Mesothelial cell of epicardium (in vitro differentiated cells): ENCODE measurements at regions not wholly inside any gene's neighbourhood (a gene's known extent, or its start where the extent isn't known, plus 50 kb on each side); places are given as distances from the start of the nearest gene placed in this dataset.

ENCODE experiments used
- DNase-seq, 2 experiments: peaks; one replicate each; pipeline ENCODE4 v3.0.0; 2021; ENCODE audit warnings: low spot score in 2 of 2; ENCODE audit not compliant: unreplicated experiment in 2 of 2
- H3K27ac Mint-ChIP-seq: 2 replicates; pipeline ENCODE4 v1.8.0; 2021; ENCODE audit warnings: mixed read lengths
- H3K27me3 Mint-ChIP-seq: 2 replicates; pipeline ENCODE4 v1.8.0; 2021; ENCODE audit warnings: low read depth, mixed read lengths
- H3K36me3 Mint-ChIP-seq: 2 replicates; pipeline ENCODE4 v1.8.0; 2021; ENCODE audit warnings: mixed read lengths
- H3K4me1 Mint-ChIP-seq: 2 replicates; pipeline ENCODE4 v1.8.0; 2021; ENCODE audit warnings: mixed read lengths
- H3K4me3 Mint-ChIP-seq: 2 replicates; pipeline ENCODE4 v1.8.0; 2021; ENCODE audit warnings: mild to moderate bottlenecking, moderate library complexity, mixed read lengths
- H3K9me3 Mint-ChIP-seq: 2 replicates; pipeline ENCODE4 v1.8.0; 2021; ENCODE audit warnings: mixed read lengths
- CTCF ChIP-seq: fragments of 200-600 bp; sonication (generic); IDR thresholded peaks from one replicate; pipeline ENCODE4 v1.5.0; 2021; ENCODE audit warnings: antibody characterized with exemption; ENCODE audit not compliant: unreplicated experiment

GRCh38 chr9:73065439-73065838, 86.2 kb upstream of the ANXA1 start:
- peaks cover 4% of the 10 kb centered on the region for H3K4me1 Mint-ChIP-seq
- no peak for TF ChIP-seq CTCF

GRCh38 chr9:73064315-73064714, 87.3 kb upstream of the ANXA1 start:
- TF ChIP-seq CTCF = no peak
- H3K9me3 Mint-ChIP-seq = peaks cover 24% of the 10 kb centered on the region
- H3K27me3 Mint-ChIP-seq = no peaks in the 10 kb centered on the region
- H3K27ac Mint-ChIP-seq = peak overlapping the region; percentile 6
- no peak overlapping the region for H3K4me3 Mint-ChIP-seq
- peaks cover 4% of the 10 kb centered on the region for H3K4me1 Mint-ChIP-seq
- H3K36me3 Mint-ChIP-seq = peaks cover 12% of the 10 kb centered on the region
- DNase-seq = no peak

More at GRCh38 chr9:73065439-73065838, 86.2 kb upstream of the ANXA1 start:
- H3K9me3 Mint-ChIP-seq = peaks cover 34% of the 10 kb centered on the region
- H3K4me3 Mint-ChIP-seq = no peak overlapping the region
- H3K27ac Mint-ChIP-seq = no peak overlapping the region
- DNase-seq = no peak
- peaks cover 23% of the 10 kb centered on the region for H3K36me3 Mint-ChIP-seq
- H3K27me3 Mint-ChIP-seq = no peaks in the 10 kb centered on the region

GRCh38 chr9:73061146-73061545, 90.5 kb upstream of the ANXA1 start:
- peaks cover 4% of the 10 kb centered on the region for H3K4me1 Mint-ChIP-seq
- H3K36me3 Mint-ChIP-seq = no peaks in the 10 kb centered on the region
- DNase-seq = no peak
- peaks cover under 1% of the 10 kb centered on the region for H3K9me3 Mint-ChIP-seq
- no peaks in the 10 kb centered on the region for H3K27me3 Mint-ChIP-seq
- TF ChIP-seq CTCF = no peak
- H3K4me3 Mint-ChIP-seq = no peak overlapping the region
- no peak overlapping the region for H3K27ac Mint-ChIP-seq

GRCh38 chr9:73059247-73059646, 92.4 kb upstream of the ANXA1 start:
- no peaks in the 10 kb centered on the region for H3K36me3 Mint-ChIP-seq
- H3K4me3 Mint-ChIP-seq = no peak overlapping the region
- TF ChIP-seq CTCF = no peak
- H3K27ac Mint-ChIP-seq = no peak overlapping the region
- H3K27me3 Mint-ChIP-seq = no peaks in the 10 kb centered on the region
- no peak for DNase-seq
- no peaks in the 10 kb centered on the region for H3K9me3 Mint-ChIP-seq
- H3K4me1 Mint-ChIP-seq = peaks cover 1% of the 10 kb centered on the region

- DNase-seq = no peak
- Mint-ChIP-seq H3K36me3 (no peaks in the 10 kb centered on the region), H3K4me3 (no peak overlapping the region), H3K4me1 (peaks cover 2% of the 10 kb centered on the region), H3K27ac (no peak overlapping the region), H3K27me3 (no peaks in the 10 kb centered on the region), H3K9me3 (no peaks in the 10 kb centered on the region)
- TF ChIP-seq CTCF = no peak
Measured at GRCh38 chr9:73056245-73056644, 95.4 kb upstream of the ANXA1 start.

- Mint-ChIP-seq H3K27ac (no peak overlapping the region), H3K4me3 (no peak overlapping the region), H3K36me3 (no peaks in the 10 kb centered on the region), H3K27me3 (no peaks in the 10 kb centered on the region), H3K9me3 (no peaks in the 10 kb centered on the region), H3K4me1 (peaks cover 9% of the 10 kb centered on the region)
- no peak for DNase-seq
- TF ChIP-seq CTCF = no peak
Measured at GRCh38 chr9:73054091-73054490, 97.6 kb upstream of the ANXA1 start.
